D341Med (cell line): ENCODE measurements at regions not wholly inside any gene's neighbourhood (a gene's known extent, or its start where the extent isn't known, plus 50 kb on each side); places are given as distances from the start of the nearest gene placed in this dataset.

ENCODE experiments used
- DNase-seq: peaks from one replicate; pipeline ENCODE4 v3.0.0; 2012; ENCODE audit warnings: low spot score

DNA sequence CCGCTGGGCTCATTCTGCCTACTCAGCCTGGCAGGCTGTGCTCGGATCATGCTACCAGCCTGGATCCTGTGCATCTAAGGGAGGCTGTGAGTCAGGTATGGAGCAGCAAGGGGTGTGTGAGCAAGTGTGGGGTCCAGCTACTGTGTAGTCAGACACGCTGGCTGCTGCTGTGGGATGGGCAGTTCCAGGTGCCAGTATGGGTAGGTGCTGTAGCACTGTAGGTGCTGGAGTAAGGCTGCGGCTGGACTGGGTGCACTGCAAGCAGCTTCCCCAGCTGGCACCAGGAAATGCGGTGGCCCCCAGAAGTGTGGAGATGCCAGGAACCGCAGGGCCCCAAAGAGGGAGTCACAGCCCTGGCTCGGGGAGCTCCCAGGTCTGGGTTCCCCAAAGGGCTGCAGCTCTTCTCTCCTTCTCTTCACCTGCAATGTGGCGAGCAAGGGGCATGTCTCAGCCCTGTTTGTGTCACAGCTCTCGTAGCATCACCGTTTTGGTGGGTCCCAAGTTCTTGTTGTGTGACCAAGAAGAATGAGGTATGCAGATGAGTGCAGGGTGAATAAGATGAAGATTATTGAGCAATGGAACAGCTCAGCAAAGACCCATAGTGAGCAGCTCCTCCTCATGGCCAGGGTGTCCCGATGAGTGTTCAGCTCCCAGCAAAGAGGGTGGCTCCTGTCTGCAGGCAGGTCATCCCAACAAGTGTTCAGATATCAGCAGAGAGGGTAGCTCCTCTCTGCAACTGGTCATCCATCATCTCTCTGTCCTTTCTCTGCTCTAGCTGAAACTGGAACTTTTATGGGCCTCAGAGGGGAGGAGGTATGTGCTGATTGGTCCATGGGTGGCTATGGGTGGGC, 462.9 kb downstream of the TBC1D22A start:
- DNase-seq: no peak
